Bronchial epithelial cell (primary cell): ENCODE measurements at regions not wholly inside any gene's neighbourhood (a gene's known extent, or its start where the extent isn't known, plus 50 kb on each side); places are given as distances from the start of the nearest gene placed in this dataset.

ENCODE experiments used
- DNase-seq: peaks from one replicate; pipeline ENCODE4 v3.0.0-alpha.2; 2010; ENCODE audit warnings: low read depth
- FAIRE-seq: peaks from 2 replicates; lab custom pipeline; 2011; peaks lifted over from hg19 to GRCh38; lab: Jason Lieb, UNC
- H3K27me3 ChIP-seq: 2 replicates; pipeline ENCODE4 v1.5.1; 2011; ENCODE audit warnings: low read length; ENCODE audit not compliant: control insufficient read depth, insufficient read depth
- H3K36me3 ChIP-seq: 2 replicates; pipeline ENCODE4 v1.5.1; 2011; ENCODE audit warnings: low read length; ENCODE audit not compliant: control insufficient read depth, insufficient read depth
- H3K4me3 ChIP-seq: 2 replicates; pipeline ENCODE4 v1.5.1; 2011; ENCODE audit warnings: mild to moderate bottlenecking, low read depth, low read length, control low read depth
- CTCF ChIP-seq: IDR thresholded peaks from 2 replicates; pipeline ENCODE4 v1.5.1; 2011; ENCODE audit warnings: mild to moderate bottlenecking, moderate library complexity, low read length, control low read depth, inconsistent platforms; ENCODE audit not compliant: insufficient read depth, severe bottlenecking

GRCh38 chr12:90883456-90883855 lies 71.5 kb downstream of the CCER1 start:
- Histone ChIP-seq H3K27me3 (no peaks in the 10 kb centered on the region), H3K4me3 (no peak overlapping the region), H3K36me3 (no peaks in the 10 kb centered on the region)
- DNase-seq (no peak), FAIRE-seq (no peak)
- no peak for TF ChIP-seq CTCF

DNA sequence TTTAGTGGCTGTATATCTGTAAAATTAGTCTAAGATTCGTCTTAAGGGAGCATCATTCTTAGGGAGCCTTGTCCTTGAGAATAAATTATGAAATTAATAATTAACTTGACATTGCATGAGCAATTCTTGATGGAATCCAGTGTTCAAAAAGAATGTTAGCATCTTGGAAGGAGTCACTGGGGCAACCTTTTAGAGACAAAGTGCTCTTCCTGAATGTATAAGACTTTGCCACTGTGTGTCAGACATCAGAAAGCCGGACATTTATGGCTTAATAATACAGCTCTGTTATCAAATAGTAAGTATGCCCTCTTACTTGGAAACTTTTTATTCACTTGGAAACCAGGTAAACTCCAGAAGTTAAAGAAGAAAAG lies 83.3 kb downstream of the CCER1 start:
- no peak for TF ChIP-seq CTCF
- Histone ChIP-seq H3K36me3 (no peaks in the 10 kb centered on the region), H3K27me3 (no peaks in the 10 kb centered on the region), H3K4me3 (no peak overlapping the region)
- no peak for DNase-seq
- no peak for FAIRE-seq

DNA sequence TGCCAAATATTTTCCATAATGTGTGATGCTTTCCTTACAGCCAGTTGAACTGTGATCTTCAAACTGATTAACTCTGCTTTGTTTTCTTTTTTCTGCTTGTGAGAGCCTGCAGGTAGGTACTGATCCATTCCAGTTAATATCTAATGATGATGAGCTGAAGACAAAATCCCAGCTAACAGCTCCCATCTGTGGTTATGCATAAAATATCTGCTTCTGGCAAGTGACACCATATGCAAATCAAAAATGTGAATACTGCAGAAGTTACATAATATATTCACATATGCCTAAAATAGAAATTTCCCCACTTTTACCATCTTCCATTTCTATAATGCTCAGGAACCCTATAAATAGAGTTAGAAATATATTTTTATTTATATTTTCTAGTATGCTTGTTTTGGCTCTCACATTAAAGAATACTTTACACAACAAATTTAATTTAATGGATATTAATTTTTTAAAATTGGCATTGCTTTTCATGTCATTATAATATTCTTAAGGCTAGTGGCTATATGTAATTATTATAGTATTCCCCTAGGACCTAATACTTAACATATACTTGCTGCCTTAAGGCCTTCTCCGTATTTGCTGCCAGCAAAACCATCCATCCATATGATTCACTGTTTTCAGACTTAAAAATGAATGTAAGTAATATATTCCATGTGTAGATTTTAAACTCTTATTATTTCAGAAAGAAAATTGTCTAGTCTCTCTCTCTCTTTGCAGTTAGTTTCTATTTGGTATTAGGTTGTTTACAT lies 83.8 kb downstream of the CCER1 start:
- H3K4me3 ChIP-seq = no peak overlapping the region
- DNase-seq = no peak
- FAIRE-seq = no peak
- H3K27me3 ChIP-seq = no peaks in the 10 kb centered on the region
- no peak for TF ChIP-seq CTCF
- H3K36me3 ChIP-seq = no peaks in the 10 kb centered on the region

DNA sequence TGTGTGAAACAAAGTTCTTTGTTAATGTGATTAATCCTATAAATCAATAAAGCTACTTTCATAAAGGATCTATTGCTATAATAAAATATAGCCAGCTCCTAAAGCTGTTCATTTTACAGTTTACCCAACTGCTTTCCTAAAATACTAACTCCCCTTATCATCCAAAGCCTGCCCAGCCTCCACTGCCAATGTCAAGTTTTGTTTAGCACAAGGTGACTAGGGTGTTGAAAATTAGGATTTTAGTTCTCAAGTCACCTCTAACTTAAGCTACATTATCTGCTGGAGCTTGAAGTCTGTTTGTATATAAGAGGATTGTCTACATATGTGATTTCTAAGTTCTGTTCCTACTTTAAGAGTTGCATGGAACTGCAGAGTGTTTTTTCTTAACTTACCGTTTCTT lies 86.3 kb downstream of the CCER1 start:
- Histone ChIP-seq H3K27me3 (no peaks in the 10 kb centered on the region), H3K36me3 (no peaks in the 10 kb centered on the region), H3K4me3 (no peak overlapping the region)
- TF ChIP-seq CTCF = no peak
- no peak for DNase-seq
- FAIRE-seq = no peak

DNA sequence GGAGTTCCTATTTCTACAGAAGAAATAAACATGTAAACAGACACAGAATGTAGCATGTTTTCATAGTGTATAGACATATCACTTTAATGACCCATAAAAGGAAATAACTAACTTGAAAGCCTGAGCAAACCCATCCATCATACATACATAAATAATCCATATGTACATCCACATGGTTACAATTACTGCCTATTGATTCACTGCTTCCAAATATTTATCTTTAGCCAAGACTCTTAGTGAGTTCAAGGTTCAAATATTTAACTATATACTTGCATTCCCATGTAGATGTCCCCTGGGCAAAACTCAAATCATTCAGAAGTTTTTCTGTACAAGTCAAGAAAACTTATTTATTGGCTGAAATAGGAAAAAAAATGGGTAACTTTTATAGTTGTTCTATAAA lies 95.4 kb downstream of the CCER1 start:
- DNase-seq (no peak), FAIRE-seq (no peak)
- TF ChIP-seq CTCF = no peak
- no peaks in the 10 kb centered on the region for H3K27me3 ChIP-seq
- H3K36me3 ChIP-seq = no peaks in the 10 kb centered on the region
- no peak overlapping the region for H3K4me3 ChIP-seq

DNA sequence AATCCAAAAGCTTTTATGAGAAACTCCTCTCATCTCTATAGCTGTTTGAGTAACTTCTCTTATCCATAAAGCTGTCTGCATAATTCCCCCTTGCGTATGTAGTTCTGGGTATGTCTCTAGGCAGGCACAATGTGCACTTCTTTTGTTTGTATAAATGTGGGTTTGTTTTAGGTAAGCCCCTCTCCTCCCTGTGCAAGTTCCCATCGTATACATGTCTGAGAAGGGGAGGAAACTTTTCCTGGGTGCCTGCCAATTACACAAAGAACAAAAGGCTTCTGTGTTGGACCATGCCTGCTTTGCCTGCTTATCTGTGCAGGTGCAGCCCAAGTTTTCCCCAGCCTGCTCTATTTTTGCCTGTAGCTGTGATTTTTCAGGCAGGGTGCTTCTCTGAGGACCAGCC lies 96.7 kb downstream of the CCER1 start:
- no peak overlapping the region for H3K4me3 ChIP-seq
- FAIRE-seq (no peak), DNase-seq (no peak)
- H3K27me3 ChIP-seq = no peaks in the 10 kb centered on the region
- no peaks in the 10 kb centered on the region for H3K36me3 ChIP-seq
- no peak for TF ChIP-seq CTCF
